Psoas muscle (tissue), 7 donors: ENCODE measurements at regions not wholly inside any gene's neighbourhood (a gene's known extent, or its start where the extent isn't known, plus 50 kb on each side); places are given as distances from the start of the nearest gene placed in this dataset.

Experiments used
- ATAC-seq, 4 donors: fragments of 200-7000 bp; cut with Tn5 transposase; one replicate each; pipeline ENCODE4 v1.9.1; 2020; ENCODE audit warnings: moderate library complexity in 3 of 4, mild to moderate bottlenecking in 2 of 4
- DNase-seq, 2 donors: peaks; one replicate each; pipeline ENCODE4 v3.0.0-alpha.2; 2020
- H3K27ac ChIP-seq: fragments of 200-600 bp; one replicate; pipeline ENCODE4 v1.8.0; 2022
- H3K27me3 ChIP-seq, 3 donors: fragments of 200-600 bp in 1 of 3; one replicate each; pipeline versions ENCODE4 v1.6.1 to v1.8.0; 2013 to 2022; ENCODE audit warnings: low read length in 2 of 3, mild to moderate bottlenecking in 2 of 3, moderate library complexity in 1 of 3; ENCODE audit not compliant: insufficient read depth in 3 of 3
- H3K36me3 ChIP-seq, 2 donors: fragments of 200-600 bp in 1 of 2; one replicate each; pipeline versions ENCODE4 v1.6.1 to v1.8.0; 2013 to 2022; ENCODE audit warnings: low read depth in 1 of 2, mild to moderate bottlenecking in 1 of 2, moderate library complexity in 1 of 2; ENCODE audit not compliant: insufficient read depth in 1 of 2
- H3K4me1 ChIP-seq: fragments of 200-600 bp; one replicate; pipeline ENCODE4 v1.8.0; 2022
- H3K4me3 ChIP-seq: fragments of 200-600 bp; one replicate; pipeline ENCODE4 v1.8.0; 2022; ENCODE audit warnings: mild to moderate bottlenecking
- H3K9me3 ChIP-seq: fragments of 200-600 bp; one replicate; pipeline ENCODE4 v1.8.0; 2022
- CTCF ChIP-seq: fragments of 200-600 bp; IDR thresholded peaks from one replicate; pipeline ENCODE4 v1.8.0; 2022; ENCODE audit warnings: antibody characterized with exemption
- WGBS, 3 donors: extraction: QIAGEN DNeasy Blood & Tissue Kit; methylation state at CpG; one replicate each; pipeline versions ENCODE4 v1.1.6 to v1.1.7; 2013; 5-methylcytosine and 5-hydroxymethylcytosine counted together
- intact Hi-C, 2 donors: fragments of 100-400 bp; cut with DNase I; formaldehyde crosslinking; loops; one replicate each; pipeline versions ENCODE4 v1.11.0 to v1.14.2; 2022
- donor health status: healthy with polysubstance abuse.
- donor health status: DM: no; HTN: no; CAD: no; lungs with moderate emphysema.
- donor health status: Bipolar disorder and iron deficiency.
- donor health status: healthy.
- donor health status: DM: yes; HTN: yes; CAD: no.
- donor health status: DM: no; HTN: no; CAD: no.
- donor health status: DM: yes; HTN: yes; CAD: no.

- intact Hi-C loops = no loop called here
- no peak overlapping the region for H3K4me3 ChIP-seq
- no peak for ATAC-seq
- H3K27me3 ChIP-seq = no peaks in the 10 kb centered on the region
- no peaks in the 10 kb centered on the region for H3K4me1 ChIP-seq
- H3K36me3 ChIP-seq = no peaks in the 10 kb centered on the region
- H3K27ac ChIP-seq = no peak overlapping the region
- TF ChIP-seq CTCF = no peak
- 81 to 89% (median 83%) methylated on average over 6 of the region's 6 CpGs for WGBS, 3 donors
- DNase-seq = no peak
- H3K9me3 ChIP-seq = no peaks in the 10 kb centered on the region
These were observed 165.1 kb downstream of the GJA1 start for GRCh38 chr6:121600389-121601168.

- Histone ChIP-seq H3K9me3 (no peaks in the 10 kb centered on the region), H3K4me3 (no peak overlapping the region), H3K27me3 (no peaks in the 10 kb centered on the region), H3K4me1 (no peaks in the 10 kb centered on the region), H3K27ac (no peak overlapping the region), H3K36me3 (no peaks in the 10 kb centered on the region)
- intact Hi-C loops = no loop called here
- TF ChIP-seq CTCF = no peak
- 73 to 75% (median 73%) methylated on average over 4 of the region's 4 CpGs for WGBS, 3 donors
- no peak for DNase-seq
- no peak for ATAC-seq
These were observed 168.0 kb downstream of the GJA1 start for GRCh38 chr6:121603486-121603885.

DNA sequence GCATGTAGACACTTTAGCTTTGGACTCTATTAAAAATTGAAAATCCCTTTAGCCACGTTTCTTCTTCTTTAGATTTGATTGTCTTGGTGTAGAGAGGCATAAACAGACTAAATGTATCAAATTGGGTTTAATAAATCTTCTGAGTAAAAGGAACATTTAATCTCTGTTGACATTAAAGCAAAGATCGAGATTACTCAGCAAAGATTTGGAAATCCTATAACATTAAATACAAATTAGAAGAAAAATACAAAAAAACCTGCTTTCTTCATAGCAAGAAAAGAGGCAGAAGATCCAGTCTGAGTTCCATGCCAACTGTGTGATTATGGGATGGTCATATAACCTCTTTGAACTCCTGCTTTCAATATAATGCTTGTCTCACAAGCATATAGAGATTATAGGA, 172.3 kb downstream of the GJA1 start:
- ATAC-seq = no peak
- Histone ChIP-seq H3K4me1 (no peaks in the 10 kb centered on the region), H3K4me3 (no peak overlapping the region), H3K27ac (no peak overlapping the region), H3K36me3 (no peaks in the 10 kb centered on the region), H3K27me3 (no peaks in the 10 kb centered on the region), H3K9me3 (no peaks in the 10 kb centered on the region)
- TF ChIP-seq CTCF = no peak
- intact Hi-C loops = no loop called here
- no peak for DNase-seq
- WGBS, 3 donors = 67 to 68% (median 67%) methylated on average over 2 of the region's 2 CpGs

- intact Hi-C loops = no loop called here
These were observed 172.8 kb downstream of the GJA1 start for GRCh38 chr6:121608270-121608669.

More at GRCh38 chr6:121608270-121608669, 172.8 kb downstream of the GJA1 start:
- Histone ChIP-seq H3K27ac (no peak overlapping the region), H3K36me3 (no peaks in the 10 kb centered on the region), H3K27me3 (no peaks in the 10 kb centered on the region), H3K4me1 (no peaks in the 10 kb centered on the region), H3K9me3 (no peaks in the 10 kb centered on the region), H3K4me3 (no peak overlapping the region)
- no peak for DNase-seq
- no peak for TF ChIP-seq CTCF
- WGBS, 3 donors = 68 to 79% (median 74%) methylated on average over 3 of the region's 3 CpGs
- no peak for ATAC-seq
